ENCODE measurements at regions not wholly inside any gene's neighbourhood (a gene's known extent, or its start where the extent isn't known, plus 50 kb on each side); places are given as distances from the start of the nearest gene placed in this dataset.

GRCh38 chr5:68352166-68352565 is 136.6 kb downstream of the PIK3R1 start:
- no peak for DNase-seq (ENCODE audit: low read depth in 2 of 2)

GRCh38 chr5:68353605-68354004 is 138.0 kb downstream of the PIK3R1 start:
- no peak for DNase-seq (ENCODE audit: low read depth in 2 of 2)

- no peak for DNase-seq (ENCODE audit: low read depth in 2 of 2)
These were observed 138.8 kb downstream of the PIK3R1 start for GRCh38 chr5:68354315-68354714.

GRCh38 chr5:68356216-68356615 is 140.7 kb downstream of the PIK3R1 start:
- no peak for DNase-seq (ENCODE audit: low read depth in 2 of 2)

- no peak for DNase-seq (ENCODE audit: low read depth in 2 of 2)
These were observed 141.1 kb downstream of the PIK3R1 start for GRCh38 chr5:68356623-68357022.

- DNase-seq (ENCODE audit: low read depth in 2 of 2): no peak
These were observed 144.1 kb downstream of the PIK3R1 start for GRCh38 chr5:68359699-68360098.

- no peak for DNase-seq (ENCODE audit: low read depth in 2 of 2)
These were observed 146.8 kb downstream of the PIK3R1 start for GRCh38 chr5:68362331-68362730.

GRCh38 chr5:68365889-68366288 is 150.3 kb downstream of the PIK3R1 start:
- DNase-seq (ENCODE audit: low read depth in 2 of 2): no peak

- no peak for DNase-seq (ENCODE audit: low read depth in 2 of 2)
These were observed 151.7 kb downstream of the PIK3R1 start for GRCh38 chr5:68367287-68367686.

GRCh38 chr5:68367717-68368116 is 152.2 kb downstream of the PIK3R1 start:
- DNase-seq (ENCODE audit: low read depth in 2 of 2): no peak

GRCh38 chr5:68368311-68369022 is 152.9 kb downstream of the PIK3R1 start:
- DNase-seq (ENCODE audit: low read depth in 2 of 2): no peak

GRCh38 chr5:68369023-68369359 is 153.4 kb downstream of the PIK3R1 start:
- no peak for DNase-seq (ENCODE audit: low read depth in 2 of 2)

GRCh38 chr5:68369457-68370125 is 154.0 kb downstream of the PIK3R1 start:
- peak in 1 of 2 donors; percentile 14 for DNase-seq (ENCODE audit: low read depth in 2 of 2)

- no peak for DNase-seq (ENCODE audit: low read depth in 2 of 2)
These were observed 154.6 kb downstream of the PIK3R1 start for GRCh38 chr5:68370196-68370595.

- DNase-seq (ENCODE audit: low read depth in 2 of 2): no peak
These were observed 156.1 kb downstream of the PIK3R1 start for GRCh38 chr5:68371607-68372006.

- DNase-seq (ENCODE audit: low read depth in 2 of 2): no peak
These were observed 156.6 kb downstream of the PIK3R1 start for GRCh38 chr5:68372161-68372560.

- DNase-seq (ENCODE audit: low read depth in 2 of 2): no peak
These were observed 157.5 kb downstream of the PIK3R1 start for GRCh38 chr5:68373050-68373449.

- no peak for DNase-seq (ENCODE audit: low read depth in 2 of 2)
These were observed 159.4 kb downstream of the PIK3R1 start for GRCh38 chr5:68374796-68375518.

- DNase-seq (ENCODE audit: low read depth in 2 of 2): no peak
These were observed 160.0 kb downstream of the PIK3R1 start for GRCh38 chr5:68375540-68375939.

- DNase-seq (ENCODE audit: low read depth in 2 of 2): no peak
These were observed 161.4 kb downstream of the PIK3R1 start for GRCh38 chr5:68376935-68377334.

GRCh38 chr5:68377733-68378132 is 162.2 kb downstream of the PIK3R1 start:
- no peak for DNase-seq (ENCODE audit: low read depth in 2 of 2)

GRCh38 chr5:68378204-68378820 is 162.8 kb downstream of the PIK3R1 start:
- DNase-seq (ENCODE audit: low read depth in 2 of 2): peak in 1 of 2 donors; percentile 2

Data from activated CD8-positive, alpha-beta memory T cell treated with anti-CD3 and anti-CD28 coated beads for 4 hours (primary cell).